Astrocyte (in vitro differentiated cells and primary cell): ENCODE measurements at regions not wholly inside any gene's neighbourhood (a gene's known extent, or its start where the extent isn't known, plus 50 kb on each side); places are given as distances from the start of the nearest gene placed in this dataset.

Source experiments
- DNase-seq: peaks from one replicate; pipeline ENCODE4 v3.0.0-alpha.2; 2010; ENCODE audit warnings: low read depth
- FAIRE-seq: peaks from 2 replicates; lab custom pipeline; 2011; peaks lifted over from hg19 to GRCh38; lab: Jason Lieb, UNC
- H2AFZ ChIP-seq: 2 replicates; pipeline ENCODE4 v1.6.0; 2012; ENCODE audit warnings: low read depth, low read length, inconsistent platforms
- H3K27ac ChIP-seq: 2 replicates; pipeline ENCODE4 v1.5.1; 2011; ENCODE audit warnings: low read depth, low read length, inconsistent platforms
- H3K27me3 ChIP-seq: 2 replicates; pipeline ENCODE4 v1.6.0; 2011; ENCODE audit warnings: low read length, inconsistent platforms; ENCODE audit not compliant: insufficient read depth
- H3K36me3 ChIP-seq: 2 replicates; pipeline ENCODE4 v1.5.1; 2011; ENCODE audit warnings: low read length, inconsistent platforms; ENCODE audit not compliant: insufficient read depth
- H3K4me1 ChIP-seq: 2 replicates; pipeline ENCODE4 v1.5.1; 2011; ENCODE audit warnings: low read length, inconsistent platforms; ENCODE audit not compliant: insufficient read depth
- H3K4me2 ChIP-seq: 2 replicates; pipeline ENCODE4 v1.6.0; 2012; ENCODE audit warnings: low read length, inconsistent platforms
- H3K4me3 ChIP-seq: 2 replicates; pipeline ENCODE4 v1.5.1; 2011; ENCODE audit warnings: low read depth, mild to moderate bottlenecking, low read length, inconsistent platforms; ENCODE audit not compliant: insufficient read depth
- H3K79me2 ChIP-seq: 2 replicates; pipeline ENCODE4 v1.6.0; 2012; ENCODE audit warnings: mild to moderate bottlenecking, low read length, inconsistent platforms; ENCODE audit not compliant: insufficient read depth
- H3K9ac ChIP-seq: 2 replicates; pipeline ENCODE4 v1.6.0; 2012; ENCODE audit warnings: mild to moderate bottlenecking, low read length, inconsistent platforms
- H3K9me3 ChIP-seq: 2 replicates; pipeline ENCODE4 v1.5.1; 2012; ENCODE audit warnings: low read depth, mild to moderate bottlenecking, low read length, inconsistent platforms; ENCODE audit not compliant: insufficient read depth
- H4K20me1 ChIP-seq: 2 replicates; pipeline ENCODE4 v1.6.0; 2012; ENCODE audit warnings: low read length, inconsistent platforms; ENCODE audit not compliant: insufficient read depth
- H3K27ac Mint-ChIP-seq: one replicate; pipeline ENCODE4 v1.8.0; 2021; ENCODE audit warnings: mild to moderate bottlenecking, mixed read lengths; ENCODE audit not compliant: unreplicated experiment
- H3K27me3 Mint-ChIP-seq: one replicate; pipeline ENCODE4 v1.8.0; 2021; ENCODE audit warnings: low read depth, mixed read lengths; ENCODE audit not compliant: unreplicated experiment
- H3K36me3 Mint-ChIP-seq: one replicate; pipeline ENCODE4 v1.8.0; 2021; ENCODE audit warnings: low read depth, mixed read lengths; ENCODE audit not compliant: unreplicated experiment
- H3K4me1 Mint-ChIP-seq: one replicate; pipeline ENCODE4 v1.8.0; 2021; ENCODE audit warnings: low read depth, mixed read lengths; ENCODE audit not compliant: unreplicated experiment
- H3K4me3 Mint-ChIP-seq: one replicate; pipeline ENCODE4 v1.8.0; 2021; ENCODE audit warnings: mild to moderate bottlenecking, moderate library complexity, mixed read lengths; ENCODE audit not compliant: unreplicated experiment
- H3K9me3 Mint-ChIP-seq: one replicate; pipeline ENCODE4 v1.8.0; 2021; ENCODE audit warnings: mild to moderate bottlenecking, mixed read lengths; ENCODE audit not compliant: unreplicated experiment
- CTCF ChIP-seq: IDR thresholded peaks from 2 replicates; pipeline ENCODE4 v1.5.1; 2011; ENCODE audit warnings: low read depth, mild to moderate bottlenecking, inconsistent platforms, low read length, moderate library complexity; ENCODE audit not compliant: insufficient read depth
- EZH2 ChIP-seq: IDR thresholded peaks from 2 replicates; pipeline ENCODE4 v1.6.1; 2012; ENCODE audit warnings: mild to moderate bottlenecking, low read length, inconsistent platforms; ENCODE audit not compliant: insufficient read depth

GRCh38 chr3:194073926-194074325 is 62.0 kb upstream of the HES1 start:
- Mint-ChIP-seq H3K9me3 (peaks cover 29% of the 10 kb centered on the region), H3K27me3 (peaks cover 58% of the 10 kb centered on the region), H3K36me3 (peaks cover 10% of the 10 kb centered on the region), H3K4me1 (peaks cover 19% of the 10 kb centered on the region), H3K27ac (no peak overlapping the region), H3K4me3 (no peak overlapping the region)
- peaks cover 3% of the 10 kb centered on the region for H3K27me3 ChIP-seq
- H3K9ac ChIP-seq = no peak overlapping the region
- peaks cover 19% of the 10 kb centered on the region for H3K4me1 ChIP-seq
- H3K4me3 ChIP-seq = no peak overlapping the region
- H3K36me3 ChIP-seq = no peaks in the 10 kb centered on the region
- no peaks in the 10 kb centered on the region for H4K20me1 ChIP-seq
- H3K79me2 ChIP-seq = no peaks in the 10 kb centered on the region
- no peak for TF ChIP-seq EZH2
- no peak for TF ChIP-seq CTCF
- DNase-seq (no peak), FAIRE-seq (no peak)
- no peaks in the 10 kb centered on the region for H3K9me3 ChIP-seq
- H3K27ac ChIP-seq = no peak overlapping the region
- H2AFZ ChIP-seq = no peak overlapping the region
- H3K4me2 ChIP-seq = no peak overlapping the region

GRCh38 chr3:194075088-194075615 is 60.8 kb upstream of the HES1 start:
- TF ChIP-seq EZH2 = no peak
- no peak for TF ChIP-seq CTCF
- Mint-ChIP-seq H3K4me3 (no peak overlapping the region), H3K27ac (no peak overlapping the region), H3K27me3 (peaks cover 66% of the 10 kb centered on the region), H3K4me1 (peaks cover 11% of the 10 kb centered on the region), H3K9me3 (peaks cover 19% of the 10 kb centered on the region), H3K36me3 (peaks cover 8% of the 10 kb centered on the region)
- no peak overlapping the region for H2AFZ ChIP-seq
- no peak overlapping the region for H3K4me3 ChIP-seq
- FAIRE-seq = no peak
- peaks cover 13% of the 10 kb centered on the region for H3K27me3 ChIP-seq
- DNase-seq = peak; percentile 38
- no peaks in the 10 kb centered on the region for H3K79me2 ChIP-seq
- peaks cover 11% of the 10 kb centered on the region for H3K4me1 ChIP-seq
- no peak overlapping the region for H3K27ac ChIP-seq
- H3K9me3 ChIP-seq = no peaks in the 10 kb centered on the region
- no peak overlapping the region for H3K4me2 ChIP-seq
- H3K9ac ChIP-seq = no peak overlapping the region
- H4K20me1 ChIP-seq = no peaks in the 10 kb centered on the region
- H3K36me3 ChIP-seq = no peaks in the 10 kb centered on the region

- Mint-ChIP-seq H3K27me3 (peaks cover 74% of the 10 kb centered on the region), H3K4me1 (peaks cover 11% of the 10 kb centered on the region), H3K4me3 (no peak overlapping the region), H3K27ac (no peak overlapping the region), H3K9me3 (peaks cover 19% of the 10 kb centered on the region), H3K36me3 (peaks cover 8% of the 10 kb centered on the region)
- H3K27me3 ChIP-seq = peaks cover 20% of the 10 kb centered on the region
- no peak overlapping the region for H3K4me3 ChIP-seq
- no peak overlapping the region for H3K9ac ChIP-seq
- DNase-seq (no peak), FAIRE-seq (no peak)
- H3K79me2 ChIP-seq = no peaks in the 10 kb centered on the region
- no peak overlapping the region for H2AFZ ChIP-seq
- H3K36me3 ChIP-seq = no peaks in the 10 kb centered on the region
- H3K4me1 ChIP-seq = peaks cover 4% of the 10 kb centered on the region
- H3K4me2 ChIP-seq = no peak overlapping the region
- H4K20me1 ChIP-seq = no peaks in the 10 kb centered on the region
- TF ChIP-seq CTCF (no peak), EZH2 (no peak)
- no peak overlapping the region for H3K27ac ChIP-seq
- H3K9me3 ChIP-seq = no peaks in the 10 kb centered on the region
Observed at GRCh38 chr3:194075802-194076460, 60.0 kb upstream of the HES1 start.
